Esophagus muscularis mucosa (tissue), 4 donors: ENCODE measurements at regions not wholly inside any gene's neighbourhood (a gene's known extent, or its start where the extent isn't known, plus 50 kb on each side); places are given as distances from the start of the nearest gene placed in this dataset.

ENCODE experiments used
- DNase-seq: peaks from one replicate; pipeline ENCODE4 v3.0.0-alpha.2; 2017; ENCODE audit errors: extremely low spot score
- H3K27ac ChIP-seq, 4 donors: fragments of 200-600 bp; sonication (generic); replicated peaks in 1 of 4; 1 replicate in 3 of 4; 2 replicates in 1 of 4; pipeline ENCODE4 v1.5.1; 2016 to 2019; ENCODE audit warnings: mild to moderate bottlenecking in 1 of 4
- H3K27me3 ChIP-seq, 4 donors: fragments of 200-600 bp; sonication (generic); one replicate each; pipeline versions ENCODE4 v1.5.1 to v1.6.0; 2016 to 2019
- H3K36me3 ChIP-seq, 4 donors: fragments of 200-600 bp; sonication (generic); one replicate each; pipeline ENCODE4 v1.5.1; 2016 to 2019
- H3K4me1 ChIP-seq, 4 donors: fragments of 200-600 bp; sonication (generic); one replicate each; pipeline ENCODE4 v1.5.1; 2016 to 2019
- H3K4me3 ChIP-seq, 4 donors: fragments of 200-600 bp; sonication (generic); 1 replicate in 2 of 4; 2 replicates in 2 of 4; pipeline ENCODE4 v1.5.1; 2016 to 2019; ENCODE audit warnings: mild to moderate bottlenecking in 4 of 4, moderate library complexity in 1 of 4
- H3K9me3 ChIP-seq, 4 donors: fragments of 200-600 bp; sonication (generic); 1 replicate in 3 of 4; 2 replicates in 1 of 4; pipeline ENCODE4 v1.5.1; 2016 to 2019
- CTCF ChIP-seq, 3 experiments: fragments of 200-600 bp in 2 of 3; fragments of 450-650 bp in 1 of 3; sonication (generic) in 2 of 3; IDR thresholded peaks; one replicate each; pipeline ENCODE4 v1.5.1; 2017 to 2019; ENCODE audit warnings: antibody characterized with exemption in 3 of 3, mild to moderate bottlenecking in 2 of 3, moderate library complexity in 1 of 3
- EP300 ChIP-seq: sonication (generic); formaldehyde crosslinking; IDR thresholded peaks from one replicate; pipeline ENCODE4 v1.6.1; 2017; ENCODE audit warnings: antibody characterized with exemption
- POLR2A ChIP-seq: fragments of 450-650 bp; IDR thresholded peaks from one replicate; pipeline ENCODE4 v1.6.1; 2017; ENCODE audit warnings: antibody characterized with exemption, moderate library complexity, mild to moderate bottlenecking, low read depth
- POLR2AphosphoS5 ChIP-seq, 2 donors: sonication (generic); formaldehyde crosslinking; IDR thresholded peaks; one replicate each; pipeline ENCODE4 v1.6.1; 2017; ENCODE audit warnings: antibody characterized with exemption in 2 of 2
- WGBS: methylation state at CpG from one replicate; pipeline ENCODE4 v1.1.5; 2018; 5-methylcytosine and 5-hydroxymethylcytosine counted together
- intact Hi-C: fragments of 100-400 bp; cut with DNase I; formaldehyde crosslinking; loops from one replicate; pipeline ENCODE4 v1.15.1; 2023

GRCh38 chr10:36342781-36343180, 700.7 kb upstream of the FZD8 start:
- H3K4me1 ChIP-seq = no peaks in the 10 kb centered on the region
- intact Hi-C loops = no loop called here
- no peaks in the 10 kb centered on the region for H3K36me3 ChIP-seq
- no peak overlapping the region for H3K4me3 ChIP-seq
- DNase-seq = no peak
- H3K9me3 ChIP-seq = no peaks in the 10 kb centered on the region
- WGBS = 51% methylated on average over 2 of the region's 2 CpGs
- H3K27ac ChIP-seq = no peak overlapping the region
- TF ChIP-seq POLR2AphosphoS5 (IDR thresholded peaks at IDR 0.05) = no peak
- no peak for TF ChIP-seq EP300
- TF ChIP-seq CTCF (IDR thresholded peaks at IDR 0.05) = no peak
- no peak for TF ChIP-seq POLR2A
- no peaks in the 10 kb centered on the region for H3K27me3 ChIP-seq

GRCh38 chr10:36341471-36341870, 699.4 kb upstream of the FZD8 start:
- TF ChIP-seq EP300 (no peak), POLR2AphosphoS5 (IDR thresholded peaks at IDR 0.05) (no peak), POLR2A (no peak), CTCF (IDR thresholded peaks at IDR 0.05) (no peak)
- 97% methylated on average over 1 of the region's 1 CpG for WGBS
- Histone ChIP-seq H3K36me3 (no peaks in the 10 kb centered on the region), H3K27me3 (no peaks in the 10 kb centered on the region), H3K4me1 (no peaks in the 10 kb centered on the region), H3K4me3 (no peak overlapping the region), H3K27ac (no peak overlapping the region), H3K9me3 (no peaks in the 10 kb centered on the region)
- no peak for DNase-seq
- intact Hi-C loops = no loop called here

GRCh38 chr10:36336315-36336714, 694.2 kb upstream of the FZD8 start:
- Histone ChIP-seq H3K4me3 (no peak overlapping the region), H3K36me3 (no peaks in the 10 kb centered on the region), H3K27ac (no peak overlapping the region), H3K4me1 (no peaks in the 10 kb centered on the region), H3K9me3 (no peaks in the 10 kb centered on the region), H3K27me3 (no peaks in the 10 kb centered on the region)
- intact Hi-C loops = no loop called here
- WGBS = 85% methylated on average over 2 of the region's 2 CpGs
- DNase-seq = no peak
- TF ChIP-seq POLR2AphosphoS5 (IDR thresholded peaks at IDR 0.05) (no peak), EP300 (no peak), POLR2A (no peak), CTCF (IDR thresholded peaks at IDR 0.05) (no peak)

GRCh38 chr10:36333446-36333845, 691.4 kb upstream of the FZD8 start:
- no peaks in the 10 kb centered on the region for H3K36me3 ChIP-seq
- no peak overlapping the region for H3K27ac ChIP-seq
- 82% methylated on average over 2 of the region's 2 CpGs for WGBS
- no peaks in the 10 kb centered on the region for H3K9me3 ChIP-seq
- no peak for DNase-seq
- no peaks in the 10 kb centered on the region for H3K27me3 ChIP-seq
- intact Hi-C loops = no loop called here
- TF ChIP-seq EP300 = no peak
- TF ChIP-seq POLR2A = no peak
- TF ChIP-seq POLR2AphosphoS5 (IDR thresholded peaks at IDR 0.05) = no peak
- no peak for TF ChIP-seq CTCF (IDR thresholded peaks at IDR 0.05)
- no peaks in the 10 kb centered on the region for H3K4me1 ChIP-seq
- no peak overlapping the region for H3K4me3 ChIP-seq

- intact Hi-C loops = no loop called here
- Histone ChIP-seq H3K4me1 (no peaks in the 10 kb centered on the region), H3K9me3 (no peaks in the 10 kb centered on the region), H3K36me3 (no peaks in the 10 kb centered on the region), H3K4me3 (no peak overlapping the region), H3K27ac (no peak overlapping the region), H3K27me3 (no peaks in the 10 kb centered on the region)
- TF ChIP-seq POLR2A = no peak
- no peak for TF ChIP-seq CTCF (IDR thresholded peaks at IDR 0.05)
- no peak for TF ChIP-seq EP300
- TF ChIP-seq POLR2AphosphoS5 (IDR thresholded peaks at IDR 0.05) = no peak
- WGBS = 96% methylated on average over 3 of the region's 3 CpGs
- DNase-seq = no peak
These were observed 690.8 kb upstream of the FZD8 start for GRCh38 chr10:36332926-36333325.
